Liver (tissue), 8 donors: ENCODE measurements at regions not wholly inside any gene's neighbourhood (a gene's known extent, or its start where the extent isn't known, plus 50 kb on each side); places are given as distances from the start of the nearest gene placed in this dataset.

Experiments used
- DNase-seq: peaks from one replicate; pipeline ENCODE4 v3.0.0-alpha.2; 2017; ENCODE audit warnings: low spot score
- H3K27ac ChIP-seq, 2 donors: one replicate each; pipeline ENCODE4 v1.7.0; 2013; ENCODE audit warnings: inconsistent platforms in 2 of 2, low read length in 2 of 2, control low read depth in 1 of 2, low read depth in 1 of 2, mild to moderate bottlenecking in 1 of 2
- H3K27me3 ChIP-seq, 4 donors: one replicate each; pipeline versions ENCODE4 v1.6.1 to v1.7.0; 2013; ENCODE audit warnings: low read length in 3 of 4, inconsistent platforms in 1 of 4, mild to moderate bottlenecking in 1 of 4, moderate library complexity in 1 of 4; ENCODE audit not compliant: control insufficient read depth in 4 of 4, insufficient read depth in 4 of 4
- H3K36me3 ChIP-seq, 4 donors: one replicate each; pipeline versions ENCODE4 v1.6.1 to v1.7.0; 2013; ENCODE audit warnings: low read length in 3 of 4, mild to moderate bottlenecking in 3 of 4, low read depth in 1 of 4, moderate library complexity in 1 of 4; ENCODE audit not compliant: control insufficient read depth in 4 of 4, insufficient read depth in 3 of 4
- H3K4me1 ChIP-seq, 4 donors: one replicate each; pipeline versions ENCODE4 v1.6.1 to v1.7.0; 2013; ENCODE audit warnings: low read length in 3 of 4, mild to moderate bottlenecking in 3 of 4, moderate library complexity in 1 of 4; ENCODE audit not compliant: control insufficient read depth in 4 of 4, insufficient read depth in 4 of 4
- H3K4me3 ChIP-seq, 3 donors: one replicate each; pipeline versions ENCODE4 v1.6.1 to v1.7.0; 2013; ENCODE audit warnings: low read length in 3 of 3, control low read depth in 1 of 3, low read depth in 1 of 3, mild to moderate bottlenecking in 1 of 3
- H3K9ac ChIP-seq, 2 donors: one replicate each; pipeline ENCODE4 v1.7.0; 2013; ENCODE audit warnings: low read length in 2 of 2, mild to moderate bottlenecking in 2 of 2, moderate library complexity in 2 of 2, control low read depth in 1 of 2, low read depth in 1 of 2
- H3K9me3 ChIP-seq, 4 donors: one replicate each; pipeline versions ENCODE4 v1.6.1 to v1.7.0; 2013; ENCODE audit warnings: low read length in 3 of 4; ENCODE audit not compliant: control insufficient read depth in 4 of 4
- CTCF ChIP-seq: fragments of 150-350 bp; IDR thresholded peaks from 2 replicates; pipeline ENCODE4 v1.5.1; 2017; ENCODE audit warnings: improper control_type of control experiment, low read depth, low read length; ENCODE audit not compliant: missing input control
- EGR1 ChIP-seq, 2 donors: IDR thresholded peaks; 2 replicates each; pipeline ENCODE4 v1.6.1; 2016 to 2018; ENCODE audit warnings: antibody characterized with exemption in 2 of 2, low read depth in 2 of 2
- FOXA1 ChIP-seq: IDR thresholded peaks from 2 replicates; pipeline ENCODE4 v1.6.1; 2016; ENCODE audit warnings: antibody characterized with exemption
- FOXA2 ChIP-seq: IDR thresholded peaks from 2 replicates; pipeline ENCODE4 v1.6.1; 2016; ENCODE audit warnings: antibody characterized with exemption
- GABPA ChIP-seq, 2 donors: IDR thresholded peaks in 1 of 2; conservative IDR thresholded peaks in 1 of 2; 2 replicates each; pipeline ENCODE4 v1.6.1; 2016; ENCODE audit warnings: antibody characterized with exemption in 2 of 2, mild to moderate bottlenecking in 1 of 2, moderate library complexity in 1 of 2
- HNF4A ChIP-seq, 2 donors: conservative IDR thresholded peaks; 2 replicates each; pipeline ENCODE4 v1.6.1; 2016; ENCODE audit warnings: antibody characterized with exemption in 2 of 2, mild to moderate bottlenecking in 2 of 2
- JUND ChIP-seq, 2 donors: IDR thresholded peaks; 2 replicates each; pipeline ENCODE4 v1.6.1; 2016; ENCODE audit warnings: antibody characterized with exemption in 2 of 2
- MAX ChIP-seq: IDR thresholded peaks from 2 replicates; pipeline ENCODE4 v1.6.1; 2016; ENCODE audit warnings: antibody characterized with exemption
- NR2F2 ChIP-seq: IDR thresholded peaks from 2 replicates; pipeline ENCODE4 v1.6.1; 2016; ENCODE audit warnings: antibody characterized with exemption
- RAD21 ChIP-seq, 2 donors: IDR thresholded peaks; 2 replicates each; pipeline ENCODE4 v1.6.1; 2016; ENCODE audit warnings: antibody characterized with exemption in 2 of 2, mild to moderate bottlenecking in 2 of 2
- REST ChIP-seq: IDR thresholded peaks from 2 replicates; pipeline ENCODE4 v1.6.1; 2016; ENCODE audit warnings: antibody characterized with exemption, mild to moderate bottlenecking
- RXRA ChIP-seq, 2 donors: IDR thresholded peaks; 2 replicates each; pipeline ENCODE4 v1.6.1; 2017 to 2018; ENCODE audit warnings: antibody characterized with exemption in 2 of 2, mild to moderate bottlenecking in 1 of 2
- SP1 ChIP-seq: IDR thresholded peaks from 2 replicates; pipeline ENCODE4 v1.6.1; 2018; ENCODE audit warnings: antibody characterized with exemption, mild to moderate bottlenecking
- TAF1 ChIP-seq: conservative IDR thresholded peaks from 2 replicates; pipeline ENCODE4 v1.6.1; 2016; ENCODE audit warnings: antibody characterized with exemption, mild to moderate bottlenecking
- YY1 ChIP-seq: IDR thresholded peaks from 2 replicates; pipeline ENCODE4 v1.6.1; 2016; ENCODE audit warnings: antibody characterized with exemption, mild to moderate bottlenecking
- ZBTB33 ChIP-seq: IDR thresholded peaks from 2 replicates; pipeline ENCODE4 v1.6.1; 2016; ENCODE audit warnings: antibody characterized with exemption
- WGBS: extraction: QIAGEN DNeasy Blood & Tissue Kit; methylation state at CpG from one replicate; pipeline ENCODE4 v1.1.7; 2013; 5-methylcytosine and 5-hydroxymethylcytosine counted together
- donor health status: healthy.
- donor health status: healthy.
- donor health status: healthy.
- donor health status: healthy.
- donor health status: healthy.

- no peak for DNase-seq
These were observed 849.6 kb upstream of the MBL2 start for GRCh38 chr10:53622201-53622600.

More at GRCh38 chr10:53622201-53622600, 849.6 kb upstream of the MBL2 start:
- no peak overlapping the region for H3K9ac ChIP-seq
- TF ChIP-seq CTCF (no peak), TAF1 (no peak), MAX (no peak), SP1 (no peak), FOXA2 (no peak), RXRA (IDR thresholded peaks at IDR 0.05) (no peak), YY1 (no peak), NR2F2 (no peak), FOXA1 (no peak), EGR1 (IDR thresholded peaks at IDR 0.05; ENCODE audit: low read depth in 2 of 2) (no peak), REST (no peak), HNF4A (conservative IDR thresholded peaks at IDR 0.05) (no peak), ZBTB33 (no peak), RAD21 (IDR thresholded peaks at IDR 0.05) (no peak), JUND (IDR thresholded peaks at IDR 0.05) (no peak), GABPA (IDR thresholded peaks at IDR 0.05 in 1 of 2, conservative IDR thresholded peaks at IDR 0.05 in 1 of 2) (no peak)
- no peaks in the 10 kb centered on the region for H3K9me3 ChIP-seq
- no peak overlapping the region for H3K27ac ChIP-seq
- H3K27me3 ChIP-seq, result no peaks in the 10 kb centered on the region
- H3K4me3 ChIP-seq, result no peak overlapping the region
- no peaks in the 10 kb centered on the region for H3K36me3 ChIP-seq
- no peaks in the 10 kb centered on the region for H3K4me1 ChIP-seq
- 78% methylated on average over 2 of the region's 2 CpGs for WGBS
